GM23248 (cell line): ENCODE measurements at regions not wholly inside any gene's neighbourhood (a gene's known extent, or its start where the extent isn't known, plus 50 kb on each side); places are given as distances from the start of the nearest gene placed in this dataset.

ENCODE experiments used
- DNase-seq: peaks from one replicate; pipeline ENCODE4 v3.0.0-alpha.2; 2015
- H2AFZ ChIP-seq: fragments of 200-600 bp; sonication (generic); 2 replicates; pipeline ENCODE4 v1.6.1; 2016; ENCODE audit warnings: antibody characterized with exemption
- H3F3A ChIP-seq: fragments of 200-600 bp; sonication (generic); 2 replicates; pipeline ENCODE4 v1.6.1; 2016; ENCODE audit warnings: mild to moderate bottlenecking, antibody characterized with exemption, mixed run types; ENCODE audit not compliant: insufficient read depth
- H3K27ac ChIP-seq: fragments of 200-600 bp; sonication (generic); 2 replicates; pipeline ENCODE4 v1.5.1; 2016; ENCODE audit warnings: mild to moderate bottlenecking
- H3K27me3 ChIP-seq: fragments of 200-600 bp; sonication (generic); replicated peaks from 2 replicates; pipeline ENCODE4 v1.6.1; 2016; ENCODE audit warnings: mild to moderate bottlenecking; ENCODE audit not compliant: insufficient read depth
- H3K36me3 ChIP-seq: fragments of 200-600 bp; sonication (generic); 2 replicates; pipeline ENCODE4 v1.6.1; 2016; ENCODE audit warnings: low read depth, mild to moderate bottlenecking
- H3K4me1 ChIP-seq: fragments of 200-600 bp; sonication (generic); 2 replicates; pipeline ENCODE4 v1.6.1; 2016; ENCODE audit warnings: mild to moderate bottlenecking; ENCODE audit not compliant: insufficient read depth
- H3K4me2 ChIP-seq: fragments of 200-600 bp; sonication (generic); one replicate; pipeline ENCODE4 v1.6.1; 2016; ENCODE audit warnings: mild to moderate bottlenecking; ENCODE audit not compliant: unreplicated experiment
- H3K4me3 ChIP-seq: fragments of 200-600 bp; sonication (generic); 2 replicates; pipeline ENCODE4 v1.5.1; 2016; ENCODE audit warnings: mild to moderate bottlenecking
- H3K79me2 ChIP-seq: fragments of 200-600 bp; sonication (generic); 2 replicates; pipeline ENCODE4 v1.6.1; 2016; ENCODE audit warnings: mild to moderate bottlenecking; ENCODE audit not compliant: insufficient read depth
- H3K9ac ChIP-seq: fragments of 200-600 bp; sonication (generic); 2 replicates; pipeline ENCODE4 v1.6.1; 2016; ENCODE audit warnings: mild to moderate bottlenecking
- H3K9me2 ChIP-seq: fragments of 200-600 bp; sonication (generic); 2 replicates; pipeline ENCODE4 v1.6.1; 2016; ENCODE audit warnings: mixed run types, mild to moderate bottlenecking, moderate library complexity; ENCODE audit not compliant: insufficient read depth
- H3K9me3 ChIP-seq: fragments of 200-600 bp; sonication (generic); one replicate; pipeline ENCODE4 v1.6.1; 2017; ENCODE audit warnings: low read depth
- H4K20me1 ChIP-seq: fragments of 200-600 bp; sonication (generic); 2 replicates; pipeline ENCODE4 v1.6.0; 2016; ENCODE audit not compliant: insufficient read depth
- EZH2 ChIP-seq: fragments of 200-600 bp; sonication (generic); IDR thresholded peaks from 2 replicates; pipeline ENCODE4 v1.6.1; 2018; ENCODE audit warnings: antibody characterized with exemption, mild to moderate bottlenecking; ENCODE audit not compliant: insufficient read depth, poor library complexity, severe bottlenecking
- EZH2phosphoT487 ChIP-seq: fragments of 200-600 bp; sonication (generic); IDR thresholded peaks from 2 replicates; pipeline ENCODE4 v1.6.1; 2018; ENCODE audit warnings: antibody characterized with exemption, moderate library complexity, mild to moderate bottlenecking, low read depth; ENCODE audit not compliant: insufficient read depth
- WGBS, 2 experiments: methylation state at CpG; one replicate each; pipeline ENCODE4 v1.1.6; 2015 to 2017; ENCODE audit warnings: low lambda C conversion rate in 2 of 2, low coverage in 1 of 2; ENCODE audit errors: missing lambda C conversion rate in 2 of 2; 5-methylcytosine and 5-hydroxymethylcytosine counted together
- in situ Hi-C: fragments of 300-500 bp; cut with MboI; formaldehyde crosslinking; loops from 2 replicates; pipeline ENCODE4 v1.15.0; 2020

DNA sequence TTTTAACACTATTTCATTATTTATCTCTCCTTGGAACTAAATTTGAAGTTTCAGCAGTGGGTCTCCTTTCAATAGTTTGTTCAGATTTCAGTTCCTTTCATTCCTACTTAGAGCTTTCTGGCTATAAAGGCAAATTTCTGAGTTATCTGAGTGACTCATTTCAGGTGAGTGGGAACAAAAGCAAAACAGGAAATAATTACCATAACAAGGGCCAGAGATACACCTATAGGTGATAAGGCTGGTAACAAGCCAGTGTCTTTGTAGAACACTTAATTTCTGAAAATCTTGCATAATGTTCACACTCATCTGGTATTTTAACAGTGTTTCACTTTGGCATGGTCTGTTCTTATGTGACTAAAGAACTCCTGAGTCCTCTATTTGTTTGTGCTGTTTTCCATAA, 64.5 kb upstream of the PRRC2C start:
- H3K4me2 ChIP-seq, result no peak overlapping the region
- no peaks in the 10 kb centered on the region for H3K9me2 ChIP-seq
- H3K27me3 ChIP-seq, result no peaks in the 10 kb centered on the region
- no peaks in the 10 kb centered on the region for H3F3A ChIP-seq
- no peak overlapping the region for H2AFZ ChIP-seq
- TF ChIP-seq EZH2phosphoT487 (no peak), EZH2 (no peak)
- H3K9me3 ChIP-seq, result no peaks in the 10 kb centered on the region
- no peaks in the 10 kb centered on the region for H3K79me2 ChIP-seq
- no peak overlapping the region for H3K9ac ChIP-seq
- no peaks in the 10 kb centered on the region for H4K20me1 ChIP-seq
- no peak overlapping the region for H3K4me3 ChIP-seq
- H3K4me1 ChIP-seq, result peaks cover 9% of the 10 kb centered on the region
- in situ Hi-C loops, result no loop called here
- DNase-seq, result no peak
- no peak overlapping the region for H3K27ac ChIP-seq
- H3K36me3 ChIP-seq, result no peaks in the 10 kb centered on the region

DNA sequence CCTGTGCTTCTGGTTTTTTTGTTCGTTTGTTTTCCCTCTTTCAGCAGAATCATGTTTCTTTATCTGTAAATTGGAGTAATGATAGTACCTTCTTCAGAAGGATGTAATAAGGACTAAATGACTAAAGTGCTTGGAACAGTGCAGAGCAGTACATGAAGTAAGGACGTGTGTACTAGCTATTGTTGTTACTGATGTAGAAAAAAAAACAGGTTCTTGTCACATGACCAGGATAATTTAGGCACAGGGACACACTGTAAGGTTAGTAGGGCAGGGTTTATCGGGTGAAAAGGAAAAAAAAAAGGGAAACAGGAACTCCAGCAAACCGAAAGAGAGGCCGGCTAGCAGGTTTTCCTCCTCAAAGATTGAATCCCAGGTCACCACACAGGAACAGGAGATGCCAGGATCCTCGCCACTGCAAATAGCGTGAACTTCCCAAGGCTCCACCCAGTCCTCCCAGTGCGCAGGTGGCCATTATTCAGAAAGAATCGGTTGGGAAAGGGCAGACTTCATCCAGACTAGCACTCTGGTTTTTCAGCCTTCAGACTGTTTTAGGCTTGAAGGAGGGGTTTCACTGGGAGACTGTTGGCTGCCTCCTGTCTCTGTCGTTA, 63.8 kb upstream of the PRRC2C start:
- no peak overlapping the region for H3K27ac ChIP-seq
- no peak for DNase-seq
- TF ChIP-seq EZH2 (no peak), EZH2phosphoT487 (no peak)
- H3K4me3 ChIP-seq, result no peak overlapping the region
- H3K9me2 ChIP-seq, result no peaks in the 10 kb centered on the region
- no peaks in the 10 kb centered on the region for H4K20me1 ChIP-seq
- peaks cover 9% of the 10 kb centered on the region for H3K4me1 ChIP-seq
- no peaks in the 10 kb centered on the region for H3K27me3 ChIP-seq
- no peak overlapping the region for H3K9ac ChIP-seq
- in situ Hi-C loops, result no loop called here
- no peaks in the 10 kb centered on the region for H3K79me2 ChIP-seq
- no peak overlapping the region for H2AFZ ChIP-seq
- no peaks in the 10 kb centered on the region for H3K36me3 ChIP-seq
- no peaks in the 10 kb centered on the region for H3K9me3 ChIP-seq
- WGBS, 2 experiments, result 86 to 90% methylated on average over 10 of the region's 10 CpGs
- H3F3A ChIP-seq, result no peaks in the 10 kb centered on the region
- H3K4me2 ChIP-seq, result no peak overlapping the region

DNA sequence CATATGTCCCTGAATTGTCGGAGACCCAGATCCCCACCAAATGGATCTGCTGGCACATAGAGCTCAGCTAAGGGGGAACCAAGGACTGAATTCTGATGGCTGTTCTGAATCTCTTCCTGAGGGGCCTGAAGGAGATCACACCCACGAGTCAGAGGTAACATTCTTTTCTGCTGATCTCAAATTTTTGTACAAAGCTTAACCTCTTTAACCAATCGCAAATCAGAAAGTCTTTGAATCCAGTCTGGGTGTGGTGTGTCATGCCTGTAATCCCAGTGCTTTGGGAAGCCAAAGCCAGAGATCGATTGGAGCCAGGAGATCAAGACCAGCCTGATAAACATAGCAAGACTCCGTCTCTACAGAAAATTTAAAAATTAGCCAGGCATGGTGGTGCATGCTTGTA, 62.8 kb upstream of the PRRC2C start:
- no peaks in the 10 kb centered on the region for H4K20me1 ChIP-seq
- no peaks in the 10 kb centered on the region for H3K79me2 ChIP-seq
- no peak overlapping the region for H3K4me2 ChIP-seq
- no peak overlapping the region for H3K9ac ChIP-seq
- peak; percentile 57 for DNase-seq
- peaks cover 9% of the 10 kb centered on the region for H3K4me1 ChIP-seq
- no peaks in the 10 kb centered on the region for H3K36me3 ChIP-seq
- H3K27me3 ChIP-seq, result no peaks in the 10 kb centered on the region
- TF ChIP-seq EZH2phosphoT487, result no peak
- no peak for TF ChIP-seq EZH2
- H3K9me2 ChIP-seq, result no peaks in the 10 kb centered on the region
- in situ Hi-C loops, result no loop called here
- no peak overlapping the region for H3K4me3 ChIP-seq
- no peaks in the 10 kb centered on the region for H3K9me3 ChIP-seq
- 37 to 49% methylated on average over 5 of the region's 5 CpGs for WGBS, 2 experiments
- H2AFZ ChIP-seq, result peak overlapping the region; percentile 59
- H3K27ac ChIP-seq, result no peak overlapping the region
- H3F3A ChIP-seq, result no peaks in the 10 kb centered on the region

DNA sequence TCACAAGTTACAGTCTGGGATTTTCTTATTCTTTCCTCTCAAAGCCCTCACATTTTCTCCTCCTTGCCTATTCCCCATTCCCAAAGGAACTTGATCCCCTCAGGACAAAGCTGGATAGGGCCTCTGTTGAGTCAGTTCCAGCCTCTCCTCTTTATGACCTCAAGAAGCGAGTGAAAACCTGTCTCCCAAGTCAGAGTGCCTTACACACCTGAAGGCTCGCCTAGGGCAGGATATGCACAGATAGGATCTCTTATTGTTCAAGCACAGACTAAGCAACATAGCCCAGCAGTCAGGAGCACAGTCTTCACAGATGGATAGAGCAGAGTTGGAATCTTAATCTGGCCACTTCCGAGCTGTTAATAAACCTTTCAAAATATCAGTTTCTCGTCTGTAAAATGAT, 60.8 kb upstream of the PRRC2C start:
- Histone ChIP-seq H3K4me1 (peaks cover 9% of the 10 kb centered on the region), H3F3A (no peaks in the 10 kb centered on the region), H3K9me2 (no peaks in the 10 kb centered on the region), H3K4me3 (no peak overlapping the region), H3K79me2 (no peaks in the 10 kb centered on the region), H3K9ac (no peak overlapping the region), H3K27me3 (no peaks in the 10 kb centered on the region), H3K36me3 (no peaks in the 10 kb centered on the region), H3K27ac (no peak overlapping the region), H2AFZ (no peak overlapping the region), H4K20me1 (no peaks in the 10 kb centered on the region), H3K9me3 (no peaks in the 10 kb centered on the region), H3K4me2 (no peak overlapping the region)
- no peak for TF ChIP-seq EZH2phosphoT487
- no peak for TF ChIP-seq EZH2
- in situ Hi-C loops, result no loop called here
- 65 to 68% methylated on average over 4 of the region's 4 CpGs for WGBS, 2 experiments
- no peak for DNase-seq

DNA sequence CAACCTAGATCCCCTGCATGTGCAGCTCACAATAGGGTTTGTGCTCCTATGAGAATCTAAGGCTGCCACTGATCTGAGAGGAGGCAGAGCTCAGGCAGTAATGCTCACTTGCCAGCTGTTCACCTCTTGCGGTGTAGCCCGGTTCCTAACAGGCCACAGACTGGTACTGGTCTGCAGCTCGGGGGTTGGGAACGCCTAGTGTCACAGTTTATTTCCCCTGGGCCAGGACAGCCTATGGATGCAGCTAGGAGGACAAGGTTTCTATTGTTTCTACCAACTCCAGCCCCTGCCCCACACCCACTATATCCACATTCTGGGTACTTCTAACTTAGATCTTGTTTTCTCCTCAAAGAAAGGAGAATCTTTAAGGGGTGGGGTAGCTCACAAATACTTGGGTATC, 58.7 kb upstream of the PRRC2C start:
- H3K36me3 ChIP-seq, result no peaks in the 10 kb centered on the region
- H3K4me3 ChIP-seq, result no peak overlapping the region
- no peaks in the 10 kb centered on the region for H3K27me3 ChIP-seq
- H3K9me3 ChIP-seq, result no peaks in the 10 kb centered on the region
- no peaks in the 10 kb centered on the region for H4K20me1 ChIP-seq
- peaks cover 9% of the 10 kb centered on the region for H3K4me1 ChIP-seq
- no peak overlapping the region for H3K9ac ChIP-seq
- WGBS, 2 experiments, result 81 to 84% methylated on average over 4 of the region's 4 CpGs
- no peaks in the 10 kb centered on the region for H3K79me2 ChIP-seq
- DNase-seq, result no peak
- H3F3A ChIP-seq, result no peaks in the 10 kb centered on the region
- no peak overlapping the region for H2AFZ ChIP-seq
- H3K27ac ChIP-seq, result no peak overlapping the region
- no peak overlapping the region for H3K4me2 ChIP-seq
- no peak for TF ChIP-seq EZH2phosphoT487
- no peak for TF ChIP-seq EZH2
- H3K9me2 ChIP-seq, result no peaks in the 10 kb centered on the region
- in situ Hi-C loops, result no loop called here
